Mucosa of rectum (tissue), 2 donors: ENCODE measurements at regions not wholly inside any gene's neighbourhood (a gene's known extent, or its start where the extent isn't known, plus 50 kb on each side); places are given as distances from the start of the nearest gene placed in this dataset.

Source experiments
- H3K27ac ChIP-seq, 2 donors: one replicate each; pipeline ENCODE4 v1.7.0; 2013; ENCODE audit warnings: inconsistent platforms in 2 of 2, low read depth in 2 of 2, low read length in 2 of 2
- H3K27me3 ChIP-seq, 2 donors: one replicate each; pipeline ENCODE4 v1.7.0; 2013; ENCODE audit warnings: low read length in 2 of 2; ENCODE audit not compliant: control insufficient read depth in 2 of 2, insufficient read depth in 2 of 2
- H3K36me3 ChIP-seq, 2 donors: one replicate each; pipeline ENCODE4 v1.7.0; 2013; ENCODE audit warnings: low read length in 2 of 2; ENCODE audit not compliant: control insufficient read depth in 2 of 2, insufficient read depth in 2 of 2
- H3K4me1 ChIP-seq, 2 donors: one replicate each; pipeline ENCODE4 v1.7.0; 2013; ENCODE audit warnings: low read length in 2 of 2, mild to moderate bottlenecking in 1 of 2; ENCODE audit not compliant: control insufficient read depth in 2 of 2, insufficient read depth in 2 of 2
- H3K4me3 ChIP-seq, 2 donors: one replicate each; pipeline ENCODE4 v1.7.0; 2013; ENCODE audit warnings: low read length in 2 of 2
- H3K9ac ChIP-seq, 2 donors: one replicate each; pipeline ENCODE4 v1.7.0; 2013; ENCODE audit warnings: low read length in 2 of 2, low read depth in 1 of 2, mild to moderate bottlenecking in 1 of 2
- H3K9me3 ChIP-seq, 2 donors: one replicate each; pipeline ENCODE4 v1.7.0; 2013; ENCODE audit warnings: low read length in 2 of 2; ENCODE audit not compliant: control insufficient read depth in 2 of 2
- donor health status: healthy.
- donor health status: Normal muscosa, but diverticular disease.

GRCh38 chr6:4563877-4564276 is 212.3 kb upstream of the CDYL start:
- H3K9me3 ChIP-seq, result peaks cover 0 to 3% of the 10 kb centered on the region in 2 donors
- H3K4me3 ChIP-seq, result no peak overlapping the region
- H3K27me3 ChIP-seq, result no peaks in the 10 kb centered on the region
- H3K4me1 ChIP-seq, result no peaks in the 10 kb centered on the region
- H3K36me3 ChIP-seq, result no peaks in the 10 kb centered on the region
- H3K27ac ChIP-seq, result no peak overlapping the region
- no peak overlapping the region for H3K9ac ChIP-seq

GRCh38 chr6:4563156-4563555 is 213.0 kb upstream of the CDYL start:
- Histone ChIP-seq H3K36me3 (no peaks in the 10 kb centered on the region), H3K27me3 (no peaks in the 10 kb centered on the region), H3K4me1 (no peaks in the 10 kb centered on the region), H3K9me3 (peaks cover 0 to 3% of the 10 kb centered on the region in 2 donors), H3K9ac (no peak overlapping the region), H3K4me3 (no peak overlapping the region), H3K27ac (no peak overlapping the region)

- H3K27me3 ChIP-seq, result no peaks in the 10 kb centered on the region
- H3K4me1 ChIP-seq, result no peaks in the 10 kb centered on the region
- H3K9me3 ChIP-seq, result peaks cover 0 to 3% of the 10 kb centered on the region in 2 donors
- H3K9ac ChIP-seq, result no peak overlapping the region
- no peaks in the 10 kb centered on the region for H3K36me3 ChIP-seq
- H3K27ac ChIP-seq, result no peak overlapping the region
- H3K4me3 ChIP-seq, result no peak overlapping the region
Observed at GRCh38 chr6:4561773-4562400, 214.3 kb upstream of the CDYL start.

- Histone ChIP-seq H3K9me3 (peaks cover 0 to 3% of the 10 kb centered on the region in 2 donors), H3K4me1 (no peaks in the 10 kb centered on the region), H3K9ac (no peak overlapping the region), H3K27ac (no peak overlapping the region), H3K4me3 (no peak overlapping the region), H3K36me3 (no peaks in the 10 kb centered on the region), H3K27me3 (no peaks in the 10 kb centered on the region)
Observed at GRCh38 chr6:4561078-4561435, 215.1 kb upstream of the CDYL start.

GRCh38 chr6:4560221-4561077 is 215.8 kb upstream of the CDYL start:
- no peak overlapping the region for H3K9ac ChIP-seq
- no peaks in the 10 kb centered on the region for H3K36me3 ChIP-seq
- H3K4me1 ChIP-seq, result no peaks in the 10 kb centered on the region
- H3K9me3 ChIP-seq, result peaks cover 0 to 3% of the 10 kb centered on the region in 2 donors
- no peak overlapping the region for H3K4me3 ChIP-seq
- no peaks in the 10 kb centered on the region for H3K27me3 ChIP-seq
- H3K27ac ChIP-seq, result no peak overlapping the region

GRCh38 chr6:4559281-4559875 is 216.8 kb upstream of the CDYL start:
- peaks cover 0 to 3% of the 10 kb centered on the region in 2 donors for H3K9me3 ChIP-seq
- H3K9ac ChIP-seq, result no peak overlapping the region

GRCh38 chr6:4554645-4555044 is 221.6 kb upstream of the CDYL start:
- Histone ChIP-seq H3K36me3 (no peaks in the 10 kb centered on the region), H3K4me3 (no peak overlapping the region), H3K27ac (no peak overlapping the region), H3K9ac (no peak overlapping the region), H3K4me1 (no peaks in the 10 kb centered on the region), H3K27me3 (peaks cover 0 to 2% of the 10 kb centered on the region in 2 donors), H3K9me3 (no peaks in the 10 kb centered on the region)

More at GRCh38 chr6:4559281-4559875, 216.8 kb upstream of the CDYL start:
- Histone ChIP-seq H3K4me1 (no peaks in the 10 kb centered on the region), H3K27ac (no peak overlapping the region), H3K4me3 (no peak overlapping the region), H3K27me3 (no peaks in the 10 kb centered on the region), H3K36me3 (no peaks in the 10 kb centered on the region)

GRCh38 chr6:4553387-4553786 is 222.8 kb upstream of the CDYL start:
- Histone ChIP-seq H3K36me3 (no peaks in the 10 kb centered on the region), H3K4me3 (no peak overlapping the region), H3K9me3 (no peaks in the 10 kb centered on the region), H3K9ac (no peak overlapping the region), H3K27ac (no peak overlapping the region), H3K4me1 (no peaks in the 10 kb centered on the region), H3K27me3 (peaks cover 0 to 2% of the 10 kb centered on the region in 2 donors)

GRCh38 chr6:4550227-4550597 is 226.0 kb upstream of the CDYL start:
- Histone ChIP-seq H3K9ac (no peak overlapping the region), H3K4me3 (no peak overlapping the region), H3K4me1 (no peaks in the 10 kb centered on the region), H3K27me3 (peaks cover 0 to 2% of the 10 kb centered on the region in 2 donors), H3K9me3 (no peaks in the 10 kb centered on the region), H3K36me3 (no peaks in the 10 kb centered on the region), H3K27ac (no peak overlapping the region)

GRCh38 chr6:4549556-4550226 is 226.5 kb upstream of the CDYL start:
- no peaks in the 10 kb centered on the region for H3K4me1 ChIP-seq
- H3K4me3 ChIP-seq, result no peak overlapping the region
- H3K9ac ChIP-seq, result no peak overlapping the region
- no peaks in the 10 kb centered on the region for H3K9me3 ChIP-seq
- no peak overlapping the region for H3K27ac ChIP-seq
- H3K36me3 ChIP-seq, result no peaks in the 10 kb centered on the region
- peaks cover 0 to 2% of the 10 kb centered on the region in 2 donors for H3K27me3 ChIP-seq
